IMR-90 (cell line): ENCODE measurements at regions not wholly inside any gene's neighbourhood (a gene's known extent, or its start where the extent isn't known, plus 50 kb on each side); places are given as distances from the start of the nearest gene placed in this dataset.

ENCODE experiments used
- ATAC-seq: fragments of 200-7000 bp; cut with Tn5 transposase; 2 replicates; pipeline ENCODE4 v1.9.1; 2020; ENCODE audit warnings: low read depth, mild to moderate bottlenecking, moderate library complexity
- BruUV-seq: library from RNA; stranded (reverse); fragments of 400-500 nt; replicated peaks from 2 replicates; lab custom pipeline; 2021; lab: Mats Ljungman, UMichigan
- CTCF ChIA-PET: fragments of 300-600 bp; formaldehyde crosslinking; extraction: SDS; loops from one replicate; lab custom pipeline; 2021; ENCODE audit warnings: antibody characterized with exemption; lab: Yijun Ruan, JAX
- POLR2A ChIA-PET: fragments of 300-600 bp; sonication (Branson Sonifier 250); formaldehyde crosslinking; loops from one replicate; lab custom pipeline; 2022; ENCODE audit warnings: antibody characterized with exemption; ENCODE audit not compliant: unreplicated experiment; lab: Charles Lee
- DNase-seq: peaks from one replicate; pipeline ENCODE4 v3.0.0; 2013
- H2AFZ ChIP-seq: replicated peaks from 2 replicates; pipeline ENCODE3; 2013; ENCODE audit warnings: low read length, mild to moderate bottlenecking; ENCODE audit not compliant: poor library complexity
- H2AK5ac ChIP-seq: 2 replicates; pipeline ENCODE4 v1.6.1; 2013; ENCODE audit warnings: low read depth, low read length, inconsistent platforms
- H2AK9ac ChIP-seq: replicated peaks from 2 replicates; pipeline ENCODE3; 2013; ENCODE audit warnings: mild to moderate bottlenecking, low read depth, low read length, moderate library complexity; ENCODE audit not compliant: poor library complexity
- H2BK120ac ChIP-seq: 2 replicates; pipeline ENCODE4 v1.6.1; 2013; ENCODE audit warnings: low read depth, low read length, inconsistent platforms
- H2BK15ac ChIP-seq: 3 replicates; pipeline ENCODE4 v1.6.1; 2013; ENCODE audit warnings: low read depth, low read length, inconsistent platforms
- H2BK20ac ChIP-seq: 2 replicates; pipeline ENCODE4 v1.6.1; 2013; ENCODE audit warnings: low read depth, mild to moderate bottlenecking, inconsistent platforms, low read length, moderate library complexity
- H2BK5ac ChIP-seq: 2 replicates; pipeline ENCODE4 v1.6.1; 2013; ENCODE audit warnings: mild to moderate bottlenecking, low read depth, low read length, inconsistent platforms; ENCODE audit not compliant: poor library complexity, severe bottlenecking
- H3K14ac ChIP-seq: replicated peaks from 2 replicates; pipeline ENCODE4 v1.6.1; 2013; ENCODE audit warnings: low read depth, low read length, inconsistent platforms
- H3K18ac ChIP-seq: 2 replicates; pipeline ENCODE4 v1.6.1; 2013; ENCODE audit warnings: low read depth, low read length, control low read depth
- H3K23ac ChIP-seq: 2 replicates; pipeline ENCODE4 v1.6.1; 2013; ENCODE audit warnings: low read depth, low read length, inconsistent platforms
- H3K27ac ChIP-seq: 2 replicates; pipeline ENCODE4 v1.5.1; 2013; ENCODE audit warnings: mild to moderate bottlenecking, control low read depth, low read length; ENCODE audit not compliant: insufficient read depth
- H3K27me3 ChIP-seq: 2 replicates; pipeline ENCODE4 v1.6.1; 2013; ENCODE audit warnings: low read length; ENCODE audit not compliant: control insufficient read depth, insufficient read depth
- H3K36me3 ChIP-seq: 2 replicates; pipeline ENCODE4 v1.6.1; 2013; ENCODE audit warnings: low read length, mixed read lengths; ENCODE audit not compliant: control insufficient read depth, insufficient read depth
- H3K4ac ChIP-seq: 2 replicates; pipeline ENCODE4 v1.6.1; 2013; ENCODE audit warnings: low read depth, low read length, inconsistent platforms
- H3K4me1 ChIP-seq: 2 replicates; pipeline ENCODE4 v1.6.1; 2013; ENCODE audit warnings: low read length, mixed read lengths; ENCODE audit not compliant: control insufficient read depth, insufficient read depth
- H3K4me2 ChIP-seq: 2 replicates; pipeline ENCODE4 v1.6.1; 2013; ENCODE audit warnings: low read depth, mild to moderate bottlenecking, control low read depth, low read length, moderate library complexity
- H3K4me3 ChIP-seq: 2 replicates; pipeline ENCODE4 v1.5.1; 2013; ENCODE audit warnings: low read depth, mild to moderate bottlenecking, control low read depth, low read length, moderate library complexity; ENCODE audit not compliant: insufficient read depth
- H3K56ac ChIP-seq: 2 replicates; pipeline ENCODE4 v1.6.1; 2013; ENCODE audit warnings: low read length, inconsistent platforms; ENCODE audit not compliant: insufficient read depth; ENCODE audit errors: extremely low read depth
- H3K79me1 ChIP-seq, 2 experiments: 2 replicates each; pipeline ENCODE4 v1.6.1; 2013; ENCODE audit warnings: low read length in 2 of 2, inconsistent platforms in 1 of 2, low read depth in 1 of 2
- H3K9ac ChIP-seq: 2 replicates; pipeline ENCODE4 v1.6.1; 2013; ENCODE audit warnings: low read depth, low read length, control low read depth
- H3K9me1 ChIP-seq: 2 replicates; pipeline ENCODE4 v1.6.1; 2013; ENCODE audit warnings: low read length, inconsistent platforms; ENCODE audit not compliant: insufficient read depth
- H3K9me3 ChIP-seq: 2 replicates; pipeline ENCODE4 v1.6.1; 2013; ENCODE audit warnings: low read length; ENCODE audit not compliant: control insufficient read depth, insufficient read depth
- H4K20me1 ChIP-seq: 2 replicates; pipeline ENCODE4 v1.6.1; 2013; ENCODE audit warnings: low read length, inconsistent platforms; ENCODE audit not compliant: insufficient read depth
- H4K5ac ChIP-seq: 2 replicates; pipeline ENCODE4 v1.6.1; 2013; ENCODE audit warnings: mild to moderate bottlenecking, low read depth, low read length, control low read depth
- H4K8ac ChIP-seq, 2 experiments: 2 replicates each; pipeline ENCODE4 v1.6.1; 2013; ENCODE audit warnings: low read depth in 2 of 2, low read length in 2 of 2, control low read depth in 1 of 2, inconsistent platforms in 1 of 2
- H4K91ac ChIP-seq: 2 replicates; pipeline ENCODE4 v1.6.1; 2013; ENCODE audit warnings: low read depth, low read length, inconsistent platforms; ENCODE audit not compliant: insufficient read depth
- BHLHE40 ChIP-seq: fragments of 150-350 bp; IDR thresholded peaks from 2 replicates; pipeline ENCODE4 v1.6.1; 2016; ENCODE audit warnings: mild to moderate bottlenecking, low read depth, low read length
- CEBPB ChIP-seq: IDR thresholded peaks from 2 replicates; pipeline ENCODE4 v1.6.1; 2012; ENCODE audit warnings: low read depth, low read length, improper control_type of control experiment
- CHD1 ChIP-seq: IDR thresholded peaks from 2 replicates; pipeline ENCODE4 v1.6.1; 2012; ENCODE audit warnings: low read depth, low read length, improper control_type of control experiment
- FOS ChIP-seq: fragments of 150-350 bp; IDR thresholded peaks from 2 replicates; pipeline ENCODE4 v1.6.1; 2016; ENCODE audit warnings: low read depth, low read length
- MAFK ChIP-seq: IDR thresholded peaks from 2 replicates; pipeline ENCODE4 v1.6.1; 2012; ENCODE audit warnings: low read depth, low read length, improper control_type of control experiment
- MAZ ChIP-seq: IDR thresholded peaks from 2 replicates; pipeline ENCODE4 v1.6.1; 2012; ENCODE audit warnings: low read depth, mild to moderate bottlenecking, low read length, improper control_type of control experiment, moderate library complexity, borderline replicate concordance
- MXI1 ChIP-seq: IDR thresholded peaks from 2 replicates; pipeline ENCODE4 v1.6.1; 2012; ENCODE audit warnings: low read depth, mild to moderate bottlenecking, low read length, moderate library complexity, borderline replicate concordance
- NFE2L2 ChIP-seq: fragments of 150-350 bp; IDR thresholded peaks from 2 replicates; pipeline ENCODE4 v1.6.1; 2016; ENCODE audit warnings: low read depth, mild to moderate bottlenecking, low read length
- POLR2A ChIP-seq: IDR thresholded peaks from 2 replicates; pipeline ENCODE4 v1.6.1; 2012; ENCODE audit warnings: mild to moderate bottlenecking, low read depth, low read length
- RAD21 ChIP-seq: IDR thresholded peaks from 2 replicates; pipeline ENCODE4 v1.6.1; 2012; ENCODE audit warnings: low read length, improper control_type of control experiment
- RCOR1 ChIP-seq: IDR thresholded peaks from 2 replicates; pipeline ENCODE4 v1.6.1; 2012; ENCODE audit warnings: mild to moderate bottlenecking, low read length, improper control_type of control experiment; ENCODE audit not compliant: insufficient replicate concordance
- RFX5 ChIP-seq: IDR thresholded peaks from 2 replicates; pipeline ENCODE4 v1.8.0; 2012; ENCODE audit warnings: low read depth, mild to moderate bottlenecking, low read length, moderate library complexity
- SMC3 ChIP-seq: fragments of 150-350 bp; IDR thresholded peaks from 2 replicates; pipeline ENCODE4 v1.6.1; 2016; ENCODE audit warnings: low read depth, mild to moderate bottlenecking, antibody characterized with exemption, low read length, moderate library complexity
- USF2 ChIP-seq: fragments of 150-350 bp; IDR thresholded peaks from 2 replicates; pipeline ENCODE4 v1.6.1; 2017; ENCODE audit warnings: mild to moderate bottlenecking, antibody characterized with exemption, low read length, low read depth
- WGBS, 2 experiments: methylation state at CpG; one replicate each; pipeline versions ENCODE4 v1.1.5 to v1.1.7; 2013; ENCODE audit warnings: missing lambda C conversion rate in 2 of 2; ENCODE audit not compliant: insufficient read length in 1 of 2; ENCODE audit errors: extremely low coverage in 2 of 2; 5-methylcytosine and 5-hydroxymethylcytosine counted together
- dilution Hi-C: fragments of 300-500 bp; cut with HindIII; formaldehyde crosslinking; loops from one replicate; pipeline ENCODE4 v1.14.3; 2018; ENCODE audit warnings: low sequenced_read_pairs; ENCODE audit not compliant: unreplicated experiment
- in situ Hi-C: fragments of 300-500 bp; cut with MboI; formaldehyde crosslinking; loops from 3 replicates; pipeline ENCODE4 v1.14.3; 2019; ENCODE audit warnings: low sequenced_read_pairs, inconsistent platforms, mixed read lengths
- intact Hi-C: fragments of 100-400 bp; cut with micrococcal nuclease; formaldehyde crosslinking; loops from 2 replicates; pipeline ENCODE4 v1.10.0; 2022
- TF ChIP-seq, protein P1 (sequence below): conservative IDR thresholded peaks from 2 replicates; pipeline ENCODE4 v1.5.1; 2012; ENCODE audit warnings: mild to moderate bottlenecking, low read depth, low read length, improper control_type of control experiment
- TF ChIP-seq, protein P2 (sequence below): fragments of 150-350 bp; IDR thresholded peaks from 2 replicates; pipeline ENCODE4 v1.6.1; 2016; ENCODE audit warnings: low read depth, mild to moderate bottlenecking, low read length, moderate library complexity, borderline replicate concordance

DNA sequence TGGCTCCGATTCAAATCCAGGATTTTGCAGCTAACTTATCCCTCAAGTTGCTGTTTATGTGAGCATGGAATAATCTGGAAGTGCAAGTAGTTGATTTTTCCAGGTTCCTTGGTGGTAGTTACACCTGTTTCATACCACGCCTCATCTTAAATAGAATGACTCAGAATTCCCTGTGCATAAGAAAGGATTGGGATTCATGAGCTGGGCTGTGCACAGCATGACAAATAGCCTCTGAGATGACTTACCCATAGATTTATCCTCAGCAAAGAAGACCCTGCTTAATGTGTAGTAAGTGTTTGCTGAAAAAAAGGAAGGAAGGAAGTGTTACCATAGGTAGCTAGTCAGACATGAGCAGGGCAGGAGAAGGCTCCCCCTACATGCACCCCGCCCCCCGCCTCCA lies 777.7 kb upstream of the ADGRL3 start:
- TF ChIP-seq CEBPB (no peak), USF2 (no peak), MAFK (no peak), NFE2L2 (no peak), FOS (no peak), MAZ (no peak), RCOR1 (no peak), POLR2A (no peak), MXI1 (no peak), RFX5 (no peak), CHD1 (no peak), SMC3 (no peak), RAD21 (no peak), BHLHE40 (no peak)
- TF ChIP-seq, protein P1, sequence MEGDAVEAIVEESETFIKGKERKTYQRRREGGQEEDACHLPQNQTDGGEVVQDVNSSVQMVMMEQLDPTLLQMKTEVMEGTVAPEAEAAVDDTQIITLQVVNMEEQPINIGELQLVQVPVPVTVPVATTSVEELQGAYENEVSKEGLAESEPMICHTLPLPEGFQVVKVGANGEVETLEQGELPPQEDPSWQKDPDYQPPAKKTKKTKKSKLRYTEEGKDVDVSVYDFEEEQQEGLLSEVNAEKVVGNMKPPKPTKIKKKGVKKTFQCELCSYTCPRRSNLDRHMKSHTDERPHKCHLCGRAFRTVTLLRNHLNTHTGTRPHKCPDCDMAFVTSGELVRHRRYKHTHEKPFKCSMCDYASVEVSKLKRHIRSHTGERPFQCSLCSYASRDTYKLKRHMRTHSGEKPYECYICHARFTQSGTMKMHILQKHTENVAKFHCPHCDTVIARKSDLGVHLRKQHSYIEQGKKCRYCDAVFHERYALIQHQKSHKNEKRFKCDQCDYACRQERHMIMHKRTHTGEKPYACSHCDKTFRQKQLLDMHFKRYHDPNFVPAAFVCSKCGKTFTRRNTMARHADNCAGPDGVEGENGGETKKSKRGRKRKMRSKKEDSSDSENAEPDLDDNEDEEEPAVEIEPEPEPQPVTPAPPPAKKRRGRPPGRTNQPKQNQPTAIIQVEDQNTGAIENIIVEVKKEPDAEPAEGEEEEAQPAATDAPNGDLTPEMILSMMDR: no peak
- TF ChIP-seq, protein P2, sequence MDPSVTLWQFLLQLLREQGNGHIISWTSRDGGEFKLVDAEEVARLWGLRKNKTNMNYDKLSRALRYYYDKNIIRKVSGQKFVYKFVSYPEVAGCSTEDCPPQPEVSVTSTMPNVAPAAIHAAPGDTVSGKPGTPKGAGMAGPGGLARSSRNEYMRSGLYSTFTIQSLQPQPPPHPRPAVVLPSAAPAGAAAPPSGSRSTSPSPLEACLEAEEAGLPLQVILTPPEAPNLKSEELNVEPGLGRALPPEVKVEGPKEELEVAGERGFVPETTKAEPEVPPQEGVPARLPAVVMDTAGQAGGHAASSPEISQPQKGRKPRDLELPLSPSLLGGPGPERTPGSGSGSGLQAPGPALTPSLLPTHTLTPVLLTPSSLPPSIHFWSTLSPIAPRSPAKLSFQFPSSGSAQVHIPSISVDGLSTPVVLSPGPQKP: no peak
- Histone ChIP-seq H3K9me3 (no peaks in the 10 kb centered on the region), H4K91ac (no peak overlapping the region), H3K4ac (no peak overlapping the region), H2BK5ac (no peak overlapping the region), H3K36me3 (no peaks in the 10 kb centered on the region), H3K79me1 (no peaks in the 10 kb centered on the region), H3K27me3 (no peaks in the 10 kb centered on the region), H3K27ac (no peak overlapping the region), H4K20me1 (no peaks in the 10 kb centered on the region), H2AK5ac (no peak overlapping the region), H3K4me3 (no peak overlapping the region), H3K14ac (no peak overlapping the region), H2BK20ac (no peak overlapping the region), H3K9me1 (no peaks in the 10 kb centered on the region), H2AK9ac (no peak overlapping the region), H3K23ac (no peak overlapping the region), H3K4me1 (no peaks in the 10 kb centered on the region), H2BK120ac (no peak overlapping the region), H3K4me2 (no peak overlapping the region), H3K56ac (no peak overlapping the region), H2AFZ (no peak overlapping the region), H3K18ac (no peak overlapping the region), H2BK15ac (no peak overlapping the region), H4K5ac (no peak overlapping the region), H3K9ac (no peak overlapping the region), H4K8ac (no peak overlapping the region)
- ChIA-PET POLR2A (no interaction called here), CTCF (interaction anchor here (0.6 kb wide), 1 partner anchor 164 kb away, joined by 7 read pairs; no protein-coding TSS in a partner anchor)
- intact Hi-C loops (no loop called here), dilution Hi-C loops (no loop called here), in situ Hi-C loops (no loop called here)
- WGBS, 2 experiments: 70% methylated on average over 2 of the region's 4 CpGs; no CpG with 5 or more reads in 1 of the 2 experiments
- BruUV-seq: no TSS peak
- DNase-seq (no peak), ATAC-seq (no peak)
